ENCODE measurements at regions not wholly inside any gene's neighbourhood (a gene's known extent, or its start where the extent isn't known, plus 50 kb on each side); places are given as distances from the start of the nearest gene placed in this dataset.

GRCh38 chr14:34237677-34238076 lies 224.4 kb downstream of the SPTSSA start:
- no peak for TF ChIP-seq CTCF (IDR thresholded peaks at IDR 0.05)
- TF ChIP-seq POLR2A (IDR thresholded peaks at IDR 0.05), result no peak

Data from right lobe of liver (tissue), 4 donors.